Ramos (cell line): ENCODE measurements at regions not wholly inside any gene's neighbourhood (a gene's known extent, or its start where the extent isn't known, plus 50 kb on each side); places are given as distances from the start of the nearest gene placed in this dataset.
"Not testable (repeated sequence)": the region's sequence is repeated elsewhere in the genome, so short reads cannot be mapped to it uniquely, and the experiment has no call there.

Experiments
- in situ Hi-C: fragments of 300-500 bp; cut with MboI; formaldehyde crosslinking; loops from one replicate; pipeline ENCODE4 v1.14.3; 2022; ENCODE audit warnings: low sequenced_read_pairs; ENCODE audit not compliant: unreplicated experiment

GRCh38 chr3:62926494-62926893 is 51.3 kb upstream of the CADPS start:
- in situ Hi-C loops = no loop called here

DNA sequence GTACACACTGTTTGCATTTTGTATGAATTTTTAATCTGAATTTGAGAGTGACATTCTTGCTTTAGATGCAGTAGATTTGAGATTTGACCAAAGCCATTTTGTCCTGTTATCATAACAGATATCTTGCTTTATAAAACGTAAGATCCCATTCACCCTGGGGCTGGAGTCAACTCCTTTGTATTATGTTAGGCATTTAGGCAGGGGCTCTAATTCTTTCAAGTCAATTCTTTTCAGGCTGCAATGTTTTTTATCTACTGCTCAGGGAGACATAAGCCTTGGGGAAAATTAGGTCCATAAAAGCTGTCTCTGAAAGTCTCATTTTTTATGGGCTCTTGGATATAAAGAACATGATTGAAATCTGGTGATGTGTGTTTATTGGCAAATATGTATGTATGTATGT is 53.0 kb upstream of the CADPS start:
- in situ Hi-C loops = no loop called here

GRCh38 chr3:62929771-62930170 is 54.6 kb upstream of the CADPS start:
- in situ Hi-C loops = no loop called here

DNA sequence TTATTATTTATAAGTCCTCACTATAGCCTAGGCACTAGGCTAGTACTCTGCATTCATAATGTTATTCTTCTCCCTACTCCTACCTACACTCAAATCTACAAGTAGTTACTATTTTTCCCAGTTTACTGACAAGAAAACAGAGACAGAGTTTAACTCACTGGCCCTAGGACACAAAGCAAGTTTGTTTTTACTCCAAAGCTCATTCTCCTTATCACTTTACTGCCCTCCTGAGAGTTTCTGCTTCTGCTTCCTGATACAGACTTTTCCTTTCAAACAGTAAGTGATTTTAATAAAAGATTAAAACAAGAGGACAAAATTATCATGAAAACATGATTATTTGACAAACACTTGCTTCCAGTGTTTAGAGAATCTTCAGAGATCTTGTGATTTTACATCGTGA is 60.6 kb upstream of the CADPS start:
- in situ Hi-C loops = no loop called here

- in situ Hi-C loops = no loop called here
Observed at GRCh38 chr3:62936626-62937254, 61.5 kb upstream of the CADPS start.

DNA sequence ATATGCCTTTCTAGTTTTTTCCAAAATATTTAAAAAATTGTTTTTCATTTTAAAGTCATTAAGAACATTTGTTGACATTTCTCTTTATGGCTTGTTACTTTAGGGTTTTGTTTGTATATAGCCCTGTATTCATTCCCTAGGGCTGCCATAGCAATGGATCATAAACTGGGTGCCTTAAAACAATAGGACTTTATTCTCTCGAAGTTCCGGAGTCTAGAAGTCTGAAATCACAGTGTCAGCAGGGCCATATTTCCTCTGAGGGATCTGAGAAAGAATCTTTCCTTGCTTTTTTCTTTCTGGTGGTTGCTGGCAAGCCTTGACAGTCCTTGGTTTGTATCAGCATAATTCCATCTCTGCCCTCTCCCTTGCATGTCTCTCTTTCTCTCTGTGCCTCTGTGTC is 63.4 kb upstream of the CADPS start:
- in situ Hi-C loops = no loop called here

GRCh38 chr3:62939707-62940106 is 64.5 kb upstream of the CADPS start:
- in situ Hi-C loops = no loop called here

- in situ Hi-C loops = no loop called here
Observed at GRCh38 chr3:62940771-62941563, 65.8 kb upstream of the CADPS start.

DNA sequence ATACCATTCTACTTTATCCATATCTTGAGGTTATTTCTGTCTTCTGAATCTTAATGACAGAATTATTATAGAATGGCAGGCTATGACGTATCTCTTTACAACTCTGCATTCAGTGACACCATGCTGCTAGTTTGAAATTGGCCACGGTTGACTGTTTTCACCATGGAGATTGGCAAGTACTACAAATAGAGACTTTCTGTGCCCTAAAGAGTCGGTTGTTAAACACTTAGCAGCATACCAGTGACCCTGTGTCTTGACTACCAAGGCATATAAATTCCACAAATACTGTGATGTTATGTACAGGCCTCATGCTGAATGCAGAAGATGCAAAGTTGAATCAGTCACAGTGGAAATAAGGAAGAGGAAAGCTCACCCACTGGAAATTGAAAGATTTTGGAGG is 67.0 kb upstream of the CADPS start:
- in situ Hi-C loops = no loop called here

DNA sequence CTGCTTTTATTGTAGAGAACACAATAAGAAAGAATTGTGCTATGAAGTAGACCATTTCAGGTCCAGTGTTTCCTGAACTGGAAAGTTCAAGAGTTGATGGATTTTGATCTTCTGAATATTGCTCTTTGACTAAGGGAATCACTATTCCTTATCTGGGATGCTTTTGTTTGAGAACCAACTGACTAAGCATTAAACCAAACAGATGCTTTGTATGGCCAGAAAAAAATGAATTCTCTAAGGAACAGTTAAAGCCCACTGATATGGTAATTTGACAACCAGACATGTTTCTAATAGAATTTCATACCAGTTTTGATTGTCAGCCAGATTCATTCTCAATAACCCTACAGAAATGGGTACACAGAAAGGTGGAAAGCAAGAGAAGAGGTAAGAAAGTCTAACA is 67.5 kb upstream of the CADPS start:
- in situ Hi-C loops = no loop called here

DNA sequence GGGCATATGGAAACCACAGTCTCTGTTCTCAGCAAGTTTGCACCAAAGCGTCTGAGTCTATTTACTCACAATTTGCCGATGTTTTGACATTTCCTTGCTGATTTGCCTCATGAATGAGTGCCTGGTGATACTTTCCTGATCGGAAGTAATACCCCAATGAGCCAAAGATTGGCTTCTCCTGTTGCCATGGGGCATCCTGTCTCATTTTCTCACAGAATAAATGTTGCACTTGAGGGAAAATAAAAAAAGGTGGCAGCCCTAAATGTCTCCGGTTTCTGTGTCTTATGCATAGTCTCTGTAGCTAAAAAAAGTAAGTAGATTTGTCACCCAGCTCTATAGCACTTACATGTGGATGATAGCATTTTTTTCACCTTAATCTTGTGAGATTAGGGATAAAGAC is 73.7 kb upstream of the CADPS start:
- in situ Hi-C loops = no loop called here

DNA sequence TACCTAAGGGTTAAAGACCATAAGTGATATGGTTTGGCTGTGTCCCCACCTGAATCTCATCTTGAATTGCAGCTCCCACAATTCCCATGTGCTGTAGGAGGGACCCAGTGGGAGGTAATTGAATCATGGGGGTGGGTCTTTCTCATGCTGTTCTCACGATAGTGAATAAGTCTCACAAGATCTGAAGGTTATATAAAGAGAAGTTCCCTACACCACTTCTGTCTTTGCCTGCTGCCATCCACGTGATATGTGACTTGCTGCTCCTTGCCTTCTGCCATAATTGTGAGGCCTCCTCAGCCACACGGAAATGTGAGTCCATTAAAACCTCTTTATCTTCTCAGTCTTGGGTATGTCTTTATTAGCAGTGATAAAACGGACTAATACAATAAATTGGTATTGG is 75.0 kb upstream of the CADPS start:
- in situ Hi-C loops = no loop called here

DNA sequence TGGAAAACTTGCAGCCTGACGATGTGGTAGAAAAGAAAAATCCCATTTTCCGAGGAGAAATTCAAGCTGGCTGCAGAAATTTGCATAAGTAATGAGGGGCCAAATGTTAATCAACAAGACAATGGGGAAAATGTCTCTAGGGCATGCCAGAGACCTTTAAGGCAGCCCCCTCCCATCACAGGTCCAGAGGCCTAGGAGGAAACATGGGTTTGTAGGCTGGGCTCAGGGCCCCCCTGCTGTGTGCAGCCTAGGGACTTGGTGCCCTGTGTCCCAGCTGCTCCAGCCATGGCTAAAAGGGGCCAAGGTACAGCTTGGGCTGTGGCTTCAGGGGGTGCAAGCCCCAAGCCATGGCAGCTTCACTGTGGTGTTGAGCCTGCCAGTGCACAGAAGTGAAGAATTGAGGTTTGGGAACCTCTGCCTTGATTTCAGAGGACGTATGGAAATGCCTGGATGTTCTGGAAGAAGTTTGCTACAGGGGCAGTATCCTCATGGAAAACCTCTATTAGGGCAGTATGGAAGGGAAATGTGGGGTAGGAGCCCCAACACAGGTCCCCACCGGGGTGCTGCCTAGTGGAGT is 75.9 kb upstream of the CADPS start:
- in situ Hi-C loops = no loop called here

DNA sequence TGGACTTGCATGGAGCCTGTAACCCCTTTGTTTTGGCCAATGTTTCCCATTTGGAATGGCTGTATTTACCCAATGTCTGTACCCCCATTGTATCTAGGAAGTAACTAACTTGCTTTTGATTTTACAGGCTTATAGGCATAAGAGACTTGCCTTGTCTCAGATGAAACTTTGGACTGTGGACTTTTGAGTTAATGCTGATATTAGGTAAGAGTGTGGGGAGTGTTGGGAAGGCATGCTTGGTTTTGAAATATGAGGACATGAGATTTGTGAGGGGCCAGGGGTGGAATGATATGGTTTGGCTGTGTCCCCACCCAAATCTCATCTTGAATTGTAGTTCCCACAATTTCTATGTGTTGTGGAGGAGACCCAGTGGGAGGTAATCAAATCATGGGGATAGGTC is 76.7 kb upstream of the CADPS start:
- in situ Hi-C loops = not testable (repeated sequence)

- in situ Hi-C loops = no loop called here
Observed at GRCh38 chr3:62954580-62954979, 79.4 kb upstream of the CADPS start.

DNA sequence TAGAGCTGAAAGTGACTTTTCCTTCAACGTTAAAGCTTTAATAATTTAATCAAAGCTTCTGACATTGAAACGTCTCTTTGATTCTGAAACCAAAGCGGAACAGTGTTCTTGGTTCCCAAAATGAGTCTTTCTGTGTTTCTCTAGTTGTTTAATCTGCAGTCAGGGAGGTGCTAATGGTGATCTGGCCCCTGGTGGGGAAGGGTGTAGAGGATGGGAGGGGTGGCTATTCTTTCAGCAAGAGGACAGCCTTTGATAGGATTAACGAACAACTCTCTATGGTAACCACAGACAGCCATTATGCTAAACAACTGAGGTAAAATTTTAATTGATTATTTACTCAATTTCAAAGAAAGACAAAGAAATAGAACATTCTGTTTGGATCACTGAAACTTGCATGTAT is 79.9 kb upstream of the CADPS start:
- in situ Hi-C loops = no loop called here

GRCh38 chr3:62956411-62956810 is 81.2 kb upstream of the CADPS start:
- in situ Hi-C loops = no loop called here

DNA sequence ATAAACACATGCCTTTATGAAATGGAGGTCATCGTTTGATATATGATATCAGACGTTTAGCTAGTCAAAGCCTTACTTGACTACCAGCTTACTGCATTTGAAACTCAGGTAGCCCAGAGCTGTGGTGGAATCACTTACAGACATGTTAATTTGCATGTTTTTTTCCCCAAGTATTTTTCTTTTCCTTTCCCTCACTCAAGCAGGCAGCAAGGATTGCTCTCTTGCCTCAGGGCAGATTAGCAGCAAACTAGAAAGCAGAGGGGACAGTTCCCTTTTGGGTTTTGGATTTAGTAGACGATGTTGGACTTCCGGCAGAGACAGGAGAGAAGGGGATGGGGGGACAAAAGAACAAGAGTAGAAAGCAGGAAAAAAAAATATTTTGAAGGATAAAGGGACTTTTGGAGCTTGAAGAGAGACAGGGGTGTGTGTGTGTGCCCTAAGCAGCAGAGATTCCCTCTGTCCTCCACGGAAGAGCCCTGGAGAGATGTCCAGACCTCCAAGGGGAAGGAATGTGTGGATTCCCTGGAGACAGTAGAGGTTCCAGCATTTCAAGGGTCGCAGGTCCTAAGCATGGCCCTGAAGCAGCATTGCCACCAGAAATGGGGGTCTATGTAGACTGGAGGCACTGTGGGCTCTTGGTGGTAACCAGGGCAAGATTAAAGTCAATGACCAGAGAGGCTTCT is 86.8 kb upstream of the CADPS start:
- in situ Hi-C loops = no loop called here

GRCh38 chr3:62962714-62963113 is 87.5 kb upstream of the CADPS start:
- in situ Hi-C loops = no loop called here

- in situ Hi-C loops = no loop called here
Observed at GRCh38 chr3:62965311-62965710, 90.1 kb upstream of the CADPS start.

DNA sequence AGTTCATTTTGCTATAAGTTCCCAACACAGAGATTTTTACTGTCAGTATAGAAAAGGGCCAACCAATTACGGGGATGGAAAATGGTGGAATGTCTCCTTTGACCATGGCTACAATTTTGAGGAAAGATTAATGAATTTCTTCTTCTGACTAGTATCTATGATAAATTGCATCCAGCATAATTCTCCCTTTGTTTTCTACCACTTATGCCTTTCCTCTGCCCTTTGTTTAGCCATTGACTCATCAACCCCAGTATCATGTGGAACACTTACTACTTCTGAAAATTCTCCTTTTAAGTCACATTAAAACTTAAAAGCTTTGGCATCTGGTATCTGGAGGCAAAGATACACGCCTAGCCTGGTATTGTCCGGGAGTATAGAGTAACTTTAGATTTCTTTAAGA is 92.9 kb upstream of the CADPS start:
- in situ Hi-C loops = no loop called here
